H1 (cell line): ENCODE measurements at regions not wholly inside any gene's neighbourhood (a gene's known extent, or its start where the extent isn't known, plus 50 kb on each side); places are given as distances from the start of the nearest gene placed in this dataset.

Source experiments
- CTCF ChIA-PET: fragments of 300-600 bp; sonication (Branson Sonifier 250); formaldehyde crosslinking; loops from one replicate; lab custom pipeline; 2021; ENCODE audit not compliant: partially characterized antibody; lab: Charles Lee
- POLR2A ChIA-PET: fragments of 300-600 bp; sonication (Branson Sonifier 250); formaldehyde crosslinking; loops from one replicate; lab custom pipeline; 2021; ENCODE audit warnings: inconsistent platforms; ENCODE audit not compliant: partially characterized antibody; lab: Charles Lee
- DNase-seq, 2 experiments: peaks; one replicate each; pipeline versions ENCODE4 v3.0.0 to v3.0.0-alpha.2; 2010 to 2022; ENCODE audit warnings: low spot score in 2 of 2, low read depth in 1 of 2, mixed read lengths in 1 of 2
- FAIRE-seq: peaks from 2 replicates; lab custom pipeline; 2011; peaks lifted over from hg19 to GRCh38; lab: Jason Lieb, UNC
- H2AFZ ChIP-seq: 2 replicates; pipeline ENCODE4 v1.8.1; 2012; ENCODE audit warnings: low read length, inconsistent platforms
- H2AK5ac ChIP-seq: 2 replicates; pipeline ENCODE4 v1.6.1; 2013; ENCODE audit warnings: low read depth, low read length
- H2BK120ac ChIP-seq: replicated peaks from 2 replicates; pipeline ENCODE3; 2013; ENCODE audit warnings: low read depth, low read length, inconsistent platforms
- H2BK12ac ChIP-seq: 2 replicates; pipeline ENCODE4 v1.6.1; 2013; ENCODE audit warnings: low read depth, low read length
- H2BK15ac ChIP-seq: 2 replicates; pipeline ENCODE4 v1.6.1; 2013; ENCODE audit warnings: low read length
- H2BK20ac ChIP-seq: 2 replicates; pipeline ENCODE4 v1.6.1; 2013; ENCODE audit warnings: low read length
- H2BK5ac ChIP-seq: 2 replicates; pipeline ENCODE4 v1.6.1; 2013; ENCODE audit warnings: low read depth, low read length
- H3K14ac ChIP-seq: 2 replicates; pipeline ENCODE4 v1.6.1; 2013; ENCODE audit warnings: inconsistent platforms; ENCODE audit not compliant: insufficient read length
- H3K18ac ChIP-seq: 2 replicates; pipeline ENCODE4 v1.6.1; 2013; ENCODE audit warnings: low read length; ENCODE audit errors: extremely low read depth
- H3K23ac ChIP-seq: 2 replicates; pipeline ENCODE4 v1.6.1; 2013; ENCODE audit warnings: inconsistent platforms; ENCODE audit not compliant: insufficient read length
- H3K23me2 ChIP-seq: 2 replicates; pipeline ENCODE4 v1.6.1; 2013; ENCODE audit warnings: low read depth, low read length
- H3K27ac ChIP-seq: 2 replicates; pipeline ENCODE4 v1.6.1; 2011; ENCODE audit warnings: low read depth, low read length, inconsistent platforms
- H3K27me3 ChIP-seq, 4 experiments: replicated peaks in 1 of 4; 1 replicate in 1 of 4; 2 replicates in 3 of 4; pipeline versions ENCODE4 v1.6.1 to v1.8.1; 2011 to 2013; ENCODE audit warnings: low read length in 3 of 4, mild to moderate bottlenecking in 3 of 4, inconsistent platforms in 2 of 4, mixed read lengths in 2 of 4, moderate library complexity in 1 of 4; ENCODE audit not compliant: control insufficient read depth in 3 of 4, insufficient read depth in 3 of 4; ENCODE audit errors: extremely low read depth in 1 of 4
- H3K36me3 ChIP-seq, 4 experiments: 2 replicates each; pipeline versions ENCODE4 v1.6.1 to v1.8.1; 2011 to 2013; ENCODE audit warnings: mild to moderate bottlenecking in 4 of 4, low read length in 3 of 4, moderate library complexity in 2 of 4, control low read depth in 1 of 4, inconsistent platforms in 1 of 4; ENCODE audit not compliant: insufficient read depth in 4 of 4, control insufficient read depth in 2 of 4
- H3K4ac ChIP-seq: replicated peaks from 2 replicates; pipeline ENCODE3; 2013; ENCODE audit warnings: low read length, low read depth, mixed read lengths, inconsistent platforms; ENCODE audit not compliant: insufficient read length
- H3K4me1 ChIP-seq, 4 experiments: replicated peaks in 1 of 4; 1 replicate in 1 of 4; 2 replicates in 3 of 4; pipeline versions ENCODE4 v1.6.1 to v1.8.1; 2011 to 2013; ENCODE audit warnings: low read length in 3 of 4, inconsistent platforms in 2 of 4, mixed read lengths in 1 of 4; ENCODE audit not compliant: insufficient read depth in 4 of 4, control insufficient read depth in 3 of 4
- H3K4me2 ChIP-seq, 2 experiments: 2 replicates each; pipeline versions ENCODE4 v1.6.1 to v1.8.1; 2011 to 2013; ENCODE audit warnings: low read depth in 2 of 2, low read length in 2 of 2, control low read depth in 1 of 2, inconsistent platforms in 1 of 2, mild to moderate bottlenecking in 1 of 2; ENCODE audit not compliant: insufficient read depth in 1 of 2
- H3K4me3 ChIP-seq, 4 experiments: fragments of 200-600, 300-600 bp in 1 of 4; sonication (generic), shearing (Covaris generic), sonication (Bioruptor Twin) in 1 of 4; 2 replicates each; pipeline versions ENCODE4 v1.5.1 to v1.8.1; 2011 to 2016; ENCODE audit warnings: low read length in 4 of 4, low read depth in 3 of 4, control low read depth in 2 of 4, inconsistent platforms in 2 of 4, mild to moderate bottlenecking in 2 of 4, mixed read lengths in 1 of 4, moderate library complexity in 1 of 4; ENCODE audit not compliant: insufficient read depth in 2 of 4; ENCODE audit errors: extremely low read depth in 1 of 4
- H3K56ac ChIP-seq: replicated peaks from 2 replicates; pipeline ENCODE3; 2013; ENCODE audit warnings: low read depth, mild to moderate bottlenecking, mixed read lengths, low read length, inconsistent platforms; ENCODE audit not compliant: insufficient read length
- H3K79me1 ChIP-seq: 2 replicates; pipeline ENCODE4 v1.6.1; 2013; ENCODE audit warnings: low read depth, low read length, control low read depth
- H3K79me2 ChIP-seq, 2 experiments: 2 replicates each; pipeline versions ENCODE4 v1.6.1 to v1.8.1; 2012 to 2013; ENCODE audit warnings: low read length in 2 of 2, mild to moderate bottlenecking in 2 of 2, inconsistent platforms in 1 of 2; ENCODE audit not compliant: insufficient read depth in 2 of 2, control insufficient read depth in 1 of 2
- H3K9ac ChIP-seq, 4 experiments: replicated peaks in 1 of 4; 1 replicate in 1 of 4; 2 replicates in 3 of 4; pipeline versions ENCODE4 v1.6.1 to v1.8.1; 2011 to 2013; ENCODE audit warnings: low read depth in 3 of 4, low read length in 3 of 4, control low read depth in 2 of 4, mild to moderate bottlenecking in 2 of 4, moderate library complexity in 2 of 4, inconsistent platforms in 1 of 4; ENCODE audit errors: extremely low read depth in 1 of 4
- H3K9me3 ChIP-seq, 2 experiments: 2 replicates each; pipeline versions ENCODE4 v1.6.1 to v1.8.1; 2012 to 2013; ENCODE audit warnings: mild to moderate bottlenecking in 2 of 2, moderate library complexity in 2 of 2, control low read depth in 1 of 2, inconsistent platforms in 1 of 2, low read depth in 1 of 2, low read length in 1 of 2, mixed read lengths in 1 of 2; ENCODE audit not compliant: insufficient read depth in 2 of 2
- H4K20me1 ChIP-seq, 2 experiments: replicated peaks in 1 of 2; 2 replicates each; pipeline versions ENCODE3 to v1.8.1; 2011 to 2013; ENCODE audit warnings: inconsistent platforms in 2 of 2, low read length in 2 of 2, mild to moderate bottlenecking in 1 of 2; ENCODE audit not compliant: insufficient read depth in 2 of 2, control insufficient read depth in 1 of 2
- H4K5ac ChIP-seq: 2 replicates; pipeline ENCODE4 v1.6.1; 2013; ENCODE audit warnings: low read length, low read depth, mixed read lengths, inconsistent platforms; ENCODE audit not compliant: insufficient read length
- H4K8ac ChIP-seq: 2 replicates; pipeline ENCODE4 v1.8.0; 2013; ENCODE audit warnings: mild to moderate bottlenecking, moderate library complexity, low read length, inconsistent platforms; ENCODE audit not compliant: insufficient read depth; ENCODE audit errors: extremely low read depth
- H4K91ac ChIP-seq: replicated peaks from 2 replicates; pipeline ENCODE3; 2013; ENCODE audit warnings: low read length, mixed read lengths, inconsistent platforms; ENCODE audit not compliant: insufficient read length
- ASH2L ChIP-seq: fragments of 200-600, 300-600 bp; sonication (generic); IDR thresholded peaks from one replicate; pipeline ENCODE4 v1.7.1; 2017; ENCODE audit warnings: low read length
- BACH1 ChIP-seq: IDR thresholded peaks from 2 replicates; pipeline ENCODE4 v1.6.1; 2012; ENCODE audit warnings: low read length, improper control_type of control experiment
- BRCA1 ChIP-seq: IDR thresholded peaks from 2 replicates; pipeline ENCODE4 v1.6.1; 2012; ENCODE audit warnings: low read depth, low read length, improper control_type of control experiment
- CEBPB ChIP-seq: IDR thresholded peaks from 2 replicates; pipeline ENCODE4 v1.6.1; 2012; ENCODE audit warnings: low read depth, low read length
- CREB1 ChIP-seq: IDR thresholded peaks from 2 replicates; pipeline ENCODE4 v1.6.1; 2012; ENCODE audit warnings: inconsistent platforms
- EP300 ChIP-seq, 2 experiments: IDR thresholded peaks; 1 replicate in 1 of 2; 2 replicates in 1 of 2; pipeline ENCODE4 v1.6.1; 2011 to 2012; ENCODE audit warnings: low read depth in 2 of 2, low read length in 2 of 2, mild to moderate bottlenecking in 2 of 2, borderline replicate concordance in 1 of 2, inconsistent platforms in 1 of 2, moderate library complexity in 1 of 2
- EZH2 ChIP-seq: fragments of 200-600 bp; sonication (generic); IDR thresholded peaks from 2 replicates; pipeline ENCODE4 v1.7.1; 2012; ENCODE audit warnings: low read depth, mild to moderate bottlenecking, moderate library complexity, low read length, inconsistent platforms; ENCODE audit not compliant: severe bottlenecking
- FOSL1 ChIP-seq: IDR thresholded peaks from 2 replicates; pipeline ENCODE4 v1.6.1; 2011; ENCODE audit warnings: mild to moderate bottlenecking, low read depth, low read length, moderate library complexity; ENCODE audit not compliant: insufficient read depth
- HDAC2 ChIP-seq, 2 experiments: fragments of 300-600 bp in 1 of 2; sonication (generic) in 1 of 2; IDR thresholded peaks; 2 replicates each; pipeline ENCODE4 v1.6.1; 2011 to 2012; ENCODE audit warnings: low read depth in 2 of 2, low read length in 2 of 2, mild to moderate bottlenecking in 2 of 2, moderate library complexity in 2 of 2, borderline replicate concordance in 1 of 2, inconsistent platforms in 1 of 2
- JUND ChIP-seq: IDR thresholded peaks from 2 replicates; pipeline ENCODE4 v1.6.1; 2011; ENCODE audit warnings: mild to moderate bottlenecking, improper control_type of control experiment, low read length
- NANOG ChIP-seq: IDR thresholded peaks from 2 replicates; pipeline ENCODE4 v1.6.1; 2011; ENCODE audit warnings: low read length, low read depth, mild to moderate bottlenecking, inconsistent platforms; ENCODE audit not compliant: insufficient read depth, poor library complexity, severe bottlenecking
- SIRT6 ChIP-seq: IDR thresholded peaks from one replicate; pipeline ENCODE4 v1.7.1; 2012; ENCODE audit warnings: low read length, inconsistent platforms
- YY1 ChIP-seq: IDR thresholded peaks from 2 replicates; pipeline ENCODE4 v1.6.1; 2011; ENCODE audit warnings: low read depth, mild to moderate bottlenecking, low read length
- ZNF274 ChIP-seq: IDR thresholded peaks from 2 replicates; pipeline ENCODE4 v1.7.0; 2012; ENCODE audit warnings: low read length, borderline replicate concordance; ENCODE audit errors: extremely low read depth
- WGBS, 2 experiments: shearing (Covaris generic) in 1 of 2; methylation state at CpG; one replicate each; pipeline versions ENCODE4 v1.1.6 to v1.1.7; 2013 to 2015; ENCODE audit warnings: low lambda C conversion rate in 2 of 2, mixed read lengths in 2 of 2, inconsistent platforms in 1 of 2, low coverage in 1 of 2, missing lambda C conversion rate in 1 of 2; ENCODE audit not compliant: insufficient replicate concordance in 2 of 2, insufficient coverage in 1 of 2, insufficient read length in 1 of 2; ENCODE audit errors: extremely low coverage in 1 of 2, missing lambda C conversion rate in 1 of 2; 5-methylcytosine and 5-hydroxymethylcytosine counted together

- Histone ChIP-seq H3K79me1 (no peaks in the 10 kb centered on the region), H2BK12ac (no peak overlapping the region), H3K14ac (no peak overlapping the region), H3K4me1 (no peaks in the 10 kb centered on the region), H2BK15ac (no peak overlapping the region), H3K9ac (no peak overlapping the region), H3K27ac (no peak overlapping the region; the same call in 1 of the 2 replicates), H2AFZ (no peak overlapping the region), H3K23me2 (no peaks in the 10 kb centered on the region; the same call in 1 of the 2 replicates), H3K4me3 (no peak overlapping the region), H2BK5ac (no peak overlapping the region), H4K20me1 (no peaks in the 10 kb centered on the region), H3K79me2 (no peaks in the 10 kb centered on the region), H3K9me3 (no peaks in the 10 kb centered on the region), H4K91ac (no peak overlapping the region), H3K18ac (no peak overlapping the region), H3K36me3 (no peaks in the 10 kb centered on the region), H3K23ac (no peak overlapping the region), H2AK5ac (no peak overlapping the region), H2BK120ac (no peak overlapping the region), H3K56ac (no peak overlapping the region), H2BK20ac (no peak overlapping the region), H3K4ac (no peak overlapping the region), H3K27me3 (no peaks in the 10 kb centered on the region), H4K8ac (no peak overlapping the region), H3K4me2 (no peak overlapping the region), H4K5ac (no peak overlapping the region)
- ChIA-PET POLR2A (no interaction called here), CTCF (interaction anchor here (4.7 to 6.7 kb wide), 2 partner anchors 8 to 21 kb away, joined by 15 to 82 read pairs; no protein-coding TSS in a partner anchor)
- DNase-seq, result no peak
- 89% methylated on average over 6 of the region's 6 CpGs; no CpG with 5 or more reads in 1 of the 2 experiments for WGBS, 2 experiments
- no peak for TF ChIP-seq SIRT6
- no peak for TF ChIP-seq BACH1
- TF ChIP-seq HDAC2 (IDR thresholded peaks at IDR 0.05; ENCODE audit: borderline replicate concordance in 1 of 2, low read depth in 2 of 2, low read length in 2 of 2), result no peak
- TF ChIP-seq ASH2L, result no peak
- TF ChIP-seq JUND, result no peak
- TF ChIP-seq YY1, result no peak
- TF ChIP-seq FOSL1, result no peak
- TF ChIP-seq CEBPB, result no peak
- no peak for TF ChIP-seq NANOG
- TF ChIP-seq EP300 (IDR thresholded peaks at IDR 0.05; ENCODE audit: borderline replicate concordance in 1 of 2, low read depth in 2 of 2, low read length in 2 of 2), result no peak
- no peak for TF ChIP-seq EZH2
- TF ChIP-seq BRCA1, result no peak
- no peak for TF ChIP-seq CREB1
- TF ChIP-seq ZNF274, result no peak
- FAIRE-seq, result no peak
Measured at GRCh38 chr18:8471372-8471771, 137.9 kb upstream of the RAB12 start.
